ENCODE measurements at regions not wholly inside any gene's neighbourhood (a gene's known extent, or its start where the extent isn't known, plus 50 kb on each side); places are given as distances from the start of the nearest gene placed in this dataset.
"Not testable (repeated sequence)": the region's sequence is repeated elsewhere in the genome, so short reads cannot be mapped to it uniquely, and the experiment has no call there.

DNA sequence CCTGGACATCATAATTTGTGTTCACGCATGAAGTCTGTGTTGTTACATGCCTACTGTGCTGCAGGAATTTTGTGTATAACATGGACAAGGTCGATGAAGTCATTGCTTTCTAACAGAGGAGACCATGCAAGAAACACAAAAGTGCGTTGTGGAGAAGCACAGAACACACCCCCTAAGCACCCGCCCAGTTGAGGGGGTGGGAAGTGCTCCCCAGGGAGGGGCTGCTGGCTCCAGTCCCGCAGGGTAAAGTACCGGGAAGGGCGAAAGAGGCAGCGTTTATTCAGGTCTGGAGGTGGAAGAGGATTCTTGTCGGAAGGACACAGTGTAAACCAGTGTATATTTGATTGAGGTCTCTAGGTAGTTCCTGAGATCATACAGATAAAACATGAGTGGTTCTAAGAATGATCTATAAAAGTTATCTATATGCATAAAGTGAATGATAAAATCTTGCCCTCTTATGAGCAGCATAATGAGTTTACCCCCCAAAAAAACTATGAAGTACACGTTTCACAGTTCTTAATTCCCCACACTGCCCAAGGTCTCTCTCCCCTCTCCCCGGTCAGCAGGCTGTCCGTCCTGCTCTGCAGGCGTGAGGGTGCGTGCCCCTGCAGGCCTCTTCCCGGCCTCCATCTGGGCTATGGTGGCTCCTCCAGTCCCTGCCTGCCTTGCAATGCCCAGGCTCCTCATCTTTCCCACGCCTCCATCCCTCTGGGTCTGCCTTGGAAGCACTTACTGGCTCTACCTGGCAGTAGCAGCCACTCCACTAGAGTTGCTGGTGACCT is 159.7 kb downstream of the THBS2 start:
- H3K27me3 ChIP-seq = no peaks in the 10 kb centered on the region
- no peak for DNase-seq
- H3K27ac ChIP-seq = no peak overlapping the region
- no peaks in the 10 kb centered on the region for H3K4me1 ChIP-seq
- no peaks in the 10 kb centered on the region for H3K36me3 ChIP-seq
- no peak overlapping the region for H3K4me3 ChIP-seq
- 73 to 82% (median 80%) methylated on average over 16 of the region's 16 CpGs for WGBS, 5 donors
- peaks cover 7 to 21% (median 15%) of the 10 kb centered on the region in 4 donors for H3K9me3 ChIP-seq
- intact Hi-C loops (cut with DNase I; ENCODE audit: low total_unique reads) = no loop called here
- no peak for TF ChIP-seq POLR2AphosphoS5 (IDR thresholded peaks at IDR 0.05)
- TF ChIP-seq EP300 (IDR thresholded peaks at IDR 0.05) = no peak
- no peak for TF ChIP-seq POLR2A (IDR thresholded peaks at IDR 0.05)
- TF ChIP-seq, protein P1, sequence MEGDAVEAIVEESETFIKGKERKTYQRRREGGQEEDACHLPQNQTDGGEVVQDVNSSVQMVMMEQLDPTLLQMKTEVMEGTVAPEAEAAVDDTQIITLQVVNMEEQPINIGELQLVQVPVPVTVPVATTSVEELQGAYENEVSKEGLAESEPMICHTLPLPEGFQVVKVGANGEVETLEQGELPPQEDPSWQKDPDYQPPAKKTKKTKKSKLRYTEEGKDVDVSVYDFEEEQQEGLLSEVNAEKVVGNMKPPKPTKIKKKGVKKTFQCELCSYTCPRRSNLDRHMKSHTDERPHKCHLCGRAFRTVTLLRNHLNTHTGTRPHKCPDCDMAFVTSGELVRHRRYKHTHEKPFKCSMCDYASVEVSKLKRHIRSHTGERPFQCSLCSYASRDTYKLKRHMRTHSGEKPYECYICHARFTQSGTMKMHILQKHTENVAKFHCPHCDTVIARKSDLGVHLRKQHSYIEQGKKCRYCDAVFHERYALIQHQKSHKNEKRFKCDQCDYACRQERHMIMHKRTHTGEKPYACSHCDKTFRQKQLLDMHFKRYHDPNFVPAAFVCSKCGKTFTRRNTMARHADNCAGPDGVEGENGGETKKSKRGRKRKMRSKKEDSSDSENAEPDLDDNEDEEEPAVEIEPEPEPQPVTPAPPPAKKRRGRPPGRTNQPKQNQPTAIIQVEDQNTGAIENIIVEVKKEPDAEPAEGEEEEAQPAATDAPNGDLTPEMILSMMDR (IDR thresholded peaks at IDR 0.05) = no peak

DNA sequence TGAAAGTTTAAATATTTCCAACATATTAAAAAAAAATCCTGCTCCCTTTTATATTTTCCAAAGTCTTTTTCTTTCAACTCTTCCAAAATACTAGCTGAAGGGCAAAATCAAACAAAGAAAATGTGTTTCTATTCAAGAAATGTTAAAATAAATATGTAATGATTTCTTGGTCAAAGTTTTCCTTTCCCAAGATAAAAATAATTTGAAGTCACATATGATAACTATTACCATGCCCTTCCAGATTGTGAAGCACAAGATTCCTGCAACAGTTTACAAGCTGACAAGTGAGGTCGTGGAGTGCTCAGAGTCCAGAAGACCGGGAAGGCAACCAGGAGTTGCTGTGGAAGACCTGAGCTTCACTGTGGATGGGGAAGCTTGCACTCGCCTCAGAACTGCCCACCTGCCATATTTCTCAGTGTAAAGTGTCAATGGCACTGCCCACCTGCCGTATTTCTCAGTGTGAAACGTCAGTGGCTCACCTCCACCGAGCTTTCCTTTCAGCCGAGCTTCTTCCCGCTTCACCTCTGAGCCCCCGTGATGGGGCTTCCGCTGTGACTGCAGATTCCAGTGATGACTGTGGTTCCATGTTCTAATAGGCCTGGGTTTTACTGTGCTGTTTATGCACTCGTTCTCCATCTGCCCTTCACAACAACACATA is 160.5 kb downstream of the THBS2 start:
- no peak overlapping the region for H3K4me3 ChIP-seq
- no peaks in the 10 kb centered on the region for H3K36me3 ChIP-seq
- 73 to 77% (median 76%) methylated on average over 11 of the region's 11 CpGs for WGBS, 5 donors
- H3K9me3 ChIP-seq = peaks cover 7 to 21% (median 15%) of the 10 kb centered on the region in 4 donors
- DNase-seq = no peak
- TF ChIP-seq, protein P1 (IDR thresholded peaks at IDR 0.05) = no peak
- no peaks in the 10 kb centered on the region for H3K27me3 ChIP-seq
- intact Hi-C loops (cut with DNase I; ENCODE audit: low total_unique reads) = no loop called here
- H3K27ac ChIP-seq = no peak overlapping the region
- no peaks in the 10 kb centered on the region for H3K4me1 ChIP-seq

DNA sequence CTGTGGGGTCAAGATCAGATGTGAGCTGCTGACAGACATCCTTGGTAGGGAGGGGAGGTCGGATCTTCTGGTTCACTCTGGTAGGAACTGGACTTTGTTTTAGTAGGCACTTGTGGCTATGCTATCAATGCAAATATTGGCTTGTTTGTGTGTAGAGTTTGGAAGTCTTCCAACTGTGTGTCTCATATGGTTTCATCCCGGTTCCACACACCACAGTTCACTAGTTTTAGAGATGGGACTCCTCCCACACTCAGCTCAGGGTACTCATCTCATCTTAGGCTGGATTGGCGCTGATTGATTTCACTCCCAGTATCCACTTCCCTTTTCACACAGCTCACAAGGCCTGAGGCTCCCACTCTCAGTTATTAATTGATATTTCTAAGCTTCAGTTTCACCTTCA is 161.3 kb downstream of the THBS2 start:
- Histone ChIP-seq H3K4me1 (no peaks in the 10 kb centered on the region), H3K27ac (no peak overlapping the region), H3K36me3 (no peaks in the 10 kb centered on the region), H3K27me3 (no peaks in the 10 kb centered on the region), H3K9me3 (peaks cover 7 to 21% (median 15%) of the 10 kb centered on the region in 4 donors), H3K4me3 (no peak overlapping the region)
- 46 to 65% (median 52%) methylated on average over 3 of the region's 3 CpGs for WGBS, 5 donors
- DNase-seq = peak in 1 of 2 donors; percentile 24
- intact Hi-C loops (cut with DNase I; ENCODE audit: low total_unique reads) = no loop called here
- TF ChIP-seq, protein P1 (IDR thresholded peaks at IDR 0.05) = no peak
- TF ChIP-seq POLR2A (IDR thresholded peaks at IDR 0.05) (no peak), POLR2AphosphoS5 (IDR thresholded peaks at IDR 0.05) (no peak), EP300 (IDR thresholded peaks at IDR 0.05) (no peak)

DNA sequence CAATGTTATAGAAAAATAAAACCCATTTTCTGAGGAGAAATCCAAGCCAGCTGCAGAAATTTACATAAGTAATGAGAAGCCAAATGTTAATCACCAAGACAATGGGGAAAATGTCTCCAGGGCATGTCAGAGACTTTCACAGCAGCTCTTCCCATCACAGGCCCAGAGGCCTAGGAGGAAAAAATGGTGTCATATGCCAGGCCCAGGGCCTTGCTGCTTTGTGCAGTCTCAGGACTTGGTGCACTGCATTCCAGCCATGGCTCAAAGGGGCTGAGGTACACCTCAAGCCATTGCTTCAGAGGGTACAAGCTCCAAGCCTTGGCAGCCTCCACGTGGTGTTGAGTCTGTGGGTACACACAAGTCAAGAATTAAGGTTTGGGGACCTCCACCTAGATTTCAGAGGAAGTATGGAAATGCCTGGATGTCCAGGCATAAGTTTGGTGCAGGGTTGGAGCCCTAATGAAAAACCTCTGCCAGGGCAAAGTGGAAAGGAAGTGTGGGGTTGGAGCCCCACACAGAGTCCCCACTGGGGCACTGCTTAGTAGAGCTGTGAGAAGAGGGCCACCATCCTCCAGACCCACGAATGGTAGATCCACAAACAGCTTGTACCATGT is 163.0 kb downstream of the THBS2 start:
- H3K4me1 ChIP-seq; H3K27ac ChIP-seq; intact Hi-C loops (cut with DNase I; ENCODE audit: low total_unique reads); DNase-seq; H3K4me3 ChIP-seq; H3K27me3 ChIP-seq; H3K36me3 ChIP-seq: not testable (repeated sequence)
- 40 to 53% (median 48%) methylated on average over 2 of the region's 2 CpGs for WGBS, 5 donors
- peaks cover 7 to 21% (median 15%) of the 10 kb centered on the region in 4 donors for H3K9me3 ChIP-seq

Data from stomach (tissue), 8 donors.